ENCODE measurements at regions not wholly inside any gene's neighbourhood (a gene's known extent, or its start where the extent isn't known, plus 50 kb on each side); places are given as distances from the start of the nearest gene placed in this dataset.

DNA sequence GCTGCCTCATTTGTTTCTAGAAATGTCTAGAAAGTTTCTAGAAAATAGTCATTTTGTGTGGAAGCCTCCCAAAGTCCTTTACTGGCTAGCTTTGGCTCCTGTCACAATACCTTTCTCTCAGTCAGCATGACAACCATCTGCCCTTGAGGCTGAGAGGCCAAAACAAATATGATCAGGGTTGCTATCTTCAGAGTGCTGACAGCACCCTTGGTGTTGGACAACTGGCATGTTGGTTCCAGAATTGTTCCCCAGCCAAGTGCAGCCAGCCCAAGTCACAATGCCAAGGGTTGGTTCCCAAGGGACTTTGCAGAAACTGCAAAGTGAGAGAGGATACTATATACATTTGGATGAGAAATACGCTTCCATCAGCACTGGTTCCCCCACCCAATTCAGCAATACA lies 140.9 kb upstream of the GAS1 start:
- H3K4me1 ChIP-seq (ENCODE audit: low read depth) = no peaks in the 10 kb centered on the region
- no peaks in the 10 kb centered on the region for H3K9me3 ChIP-seq (ENCODE audit: low read depth)
- peak in 1 of 2 donors; percentile 3 for DNase-seq (ENCODE audit: low read depth in 1 of 2, low spot score in 1 of 2)
- H3K4me3 ChIP-seq = no peak overlapping the region
- no peaks in the 10 kb centered on the region for H3K27me3 ChIP-seq
- no peaks in the 10 kb centered on the region for H3K36me3 ChIP-seq
- TF ChIP-seq, protein P1, sequence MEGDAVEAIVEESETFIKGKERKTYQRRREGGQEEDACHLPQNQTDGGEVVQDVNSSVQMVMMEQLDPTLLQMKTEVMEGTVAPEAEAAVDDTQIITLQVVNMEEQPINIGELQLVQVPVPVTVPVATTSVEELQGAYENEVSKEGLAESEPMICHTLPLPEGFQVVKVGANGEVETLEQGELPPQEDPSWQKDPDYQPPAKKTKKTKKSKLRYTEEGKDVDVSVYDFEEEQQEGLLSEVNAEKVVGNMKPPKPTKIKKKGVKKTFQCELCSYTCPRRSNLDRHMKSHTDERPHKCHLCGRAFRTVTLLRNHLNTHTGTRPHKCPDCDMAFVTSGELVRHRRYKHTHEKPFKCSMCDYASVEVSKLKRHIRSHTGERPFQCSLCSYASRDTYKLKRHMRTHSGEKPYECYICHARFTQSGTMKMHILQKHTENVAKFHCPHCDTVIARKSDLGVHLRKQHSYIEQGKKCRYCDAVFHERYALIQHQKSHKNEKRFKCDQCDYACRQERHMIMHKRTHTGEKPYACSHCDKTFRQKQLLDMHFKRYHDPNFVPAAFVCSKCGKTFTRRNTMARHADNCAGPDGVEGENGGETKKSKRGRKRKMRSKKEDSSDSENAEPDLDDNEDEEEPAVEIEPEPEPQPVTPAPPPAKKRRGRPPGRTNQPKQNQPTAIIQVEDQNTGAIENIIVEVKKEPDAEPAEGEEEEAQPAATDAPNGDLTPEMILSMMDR (IDR thresholded peaks at IDR 0.05; ENCODE audit: low read depth, low read length) = no peak
- H3K27ac ChIP-seq = no peak overlapping the region

- Histone ChIP-seq H3K36me3 (no peaks in the 10 kb centered on the region), H3K4me3 (no peak overlapping the region), H3K27me3 (no peaks in the 10 kb centered on the region), H3K4me1 (ENCODE audit: low read depth) (no peaks in the 10 kb centered on the region), H3K27ac (no peak overlapping the region), H3K9me3 (ENCODE audit: low read depth) (no peaks in the 10 kb centered on the region)
- DNase-seq (ENCODE audit: low read depth in 1 of 2, low spot score in 1 of 2) = no peak
- TF ChIP-seq, protein P1 (IDR thresholded peaks at IDR 0.05; ENCODE audit: low read depth, low read length) = no peak
Measured at GRCh38 chr9:87088621-87089365, 141.5 kb upstream of the GAS1 start.

GRCh38 chr9:87089506-87089905 lies 142.2 kb upstream of the GAS1 start:
- Histone ChIP-seq H3K27me3 (no peaks in the 10 kb centered on the region), H3K4me1 (ENCODE audit: low read depth) (no peaks in the 10 kb centered on the region), H3K36me3 (no peaks in the 10 kb centered on the region), H3K27ac (no peak overlapping the region), H3K9me3 (ENCODE audit: low read depth) (no peaks in the 10 kb centered on the region), H3K4me3 (no peak overlapping the region)
- no peak for DNase-seq (ENCODE audit: low read depth in 1 of 2, low spot score in 1 of 2)
- TF ChIP-seq, protein P1 (IDR thresholded peaks at IDR 0.05; ENCODE audit: low read depth, low read length) = no peak

GRCh38 chr9:87089929-87090328 lies 142.6 kb upstream of the GAS1 start:
- H3K36me3 ChIP-seq = no peaks in the 10 kb centered on the region
- H3K4me1 ChIP-seq (ENCODE audit: low read depth) = no peaks in the 10 kb centered on the region
- peak in 1 of 2 donors; percentile 38 for DNase-seq (ENCODE audit: low read depth in 1 of 2, low spot score in 1 of 2)
- TF ChIP-seq, protein P1 (IDR thresholded peaks at IDR 0.05; ENCODE audit: low read depth, low read length) = no peak
- no peaks in the 10 kb centered on the region for H3K9me3 ChIP-seq (ENCODE audit: low read depth)
- H3K27ac ChIP-seq = no peak overlapping the region
- H3K4me3 ChIP-seq = no peak overlapping the region
- no peaks in the 10 kb centered on the region for H3K27me3 ChIP-seq

DNA sequence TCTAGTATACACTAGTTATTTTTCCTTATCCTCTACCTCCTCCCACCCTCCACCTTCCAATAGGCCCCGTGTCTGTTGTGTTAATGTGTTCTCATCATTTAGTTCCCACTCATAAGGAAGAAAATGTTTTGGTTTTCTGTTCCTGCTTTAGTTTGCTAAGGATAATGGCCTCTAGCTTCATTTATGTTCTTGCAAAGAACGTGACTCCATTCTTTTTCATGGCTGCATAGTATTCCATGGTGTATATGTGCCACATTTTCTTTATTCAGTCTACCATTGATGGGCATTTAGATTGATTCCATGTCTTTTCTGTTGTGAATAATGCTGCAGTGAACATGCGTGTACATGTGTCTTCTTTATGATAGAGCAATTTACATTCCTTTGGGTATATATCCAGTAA lies 146.5 kb upstream of the GAS1 start:
- H3K4me1 ChIP-seq (ENCODE audit: low read depth) = no peaks in the 10 kb centered on the region
- H3K4me3 ChIP-seq = no peak overlapping the region
- no peaks in the 10 kb centered on the region for H3K9me3 ChIP-seq (ENCODE audit: low read depth)
- DNase-seq (ENCODE audit: low read depth in 1 of 2, low spot score in 1 of 2) = no peak
- TF ChIP-seq, protein P1 (IDR thresholded peaks at IDR 0.05; ENCODE audit: low read depth, low read length) = no peak
- no peak overlapping the region for H3K27ac ChIP-seq
- H3K27me3 ChIP-seq = no peaks in the 10 kb centered on the region
- H3K36me3 ChIP-seq = no peaks in the 10 kb centered on the region

Data from cardiac muscle cell (in vitro differentiated cells and primary cell).